Left renal cortex interstitium (tissue), 4 donors: ENCODE measurements at regions not wholly inside any gene's neighbourhood (a gene's known extent, or its start where the extent isn't known, plus 50 kb on each side); places are given as distances from the start of the nearest gene placed in this dataset.
A peak's percentile ranks its signal among the peaks of the same experiment; 100 is the strongest.

Experiments used
- DNase-seq, 4 donors: peaks; one replicate each; pipeline ENCODE4 v3.0.0-alpha.2; 2013; ENCODE audit warnings: low read depth in 4 of 4, low spot score in 2 of 4, missing footprints in 1 of 4

- no peak for DNase-seq
Observed at GRCh38 chr12:3336606-3337311, 154.2 kb upstream of the PRMT8 start.

GRCh38 chr12:3337944-3338343 is 153.1 kb upstream of the PRMT8 start:
- DNase-seq = no peak

GRCh38 chr12:3339221-3339620 is 151.8 kb upstream of the PRMT8 start:
- DNase-seq = no peak

GRCh38 chr12:3341594-3341993 is 149.4 kb upstream of the PRMT8 start:
- DNase-seq = no peak

- DNase-seq = peak in 2 of 4 donors; percentile 39 to 62
Observed at GRCh38 chr12:3342051-3342450, 149.0 kb upstream of the PRMT8 start.

- DNase-seq = no peak
Observed at GRCh38 chr12:3348055-3348454, 142.9 kb upstream of the PRMT8 start.

GRCh38 chr12:3350432-3350831 is 140.6 kb upstream of the PRMT8 start:
- no peak for DNase-seq

GRCh38 chr12:3351731-3352130 is 139.3 kb upstream of the PRMT8 start:
- DNase-seq = no peak

GRCh38 chr12:3352230-3352629 is 138.8 kb upstream of the PRMT8 start:
- DNase-seq = no peak

- DNase-seq = no peak
Observed at GRCh38 chr12:3353621-3354020, 137.4 kb upstream of the PRMT8 start.

GRCh38 chr12:3354586-3354985 is 136.4 kb upstream of the PRMT8 start:
- no peak for DNase-seq

- DNase-seq = no peak
Observed at GRCh38 chr12:3355378-3355900, 135.6 kb upstream of the PRMT8 start.

- no peak for DNase-seq
Observed at GRCh38 chr12:3357950-3358525, 133.0 kb upstream of the PRMT8 start.

- DNase-seq = no peak
Observed at GRCh38 chr12:3359478-3359877, 131.5 kb upstream of the PRMT8 start.

- DNase-seq = no peak
Observed at GRCh38 chr12:3361146-3361545, 129.9 kb upstream of the PRMT8 start.

- no peak for DNase-seq
Observed at GRCh38 chr12:3362737-3363136, 128.3 kb upstream of the PRMT8 start.

GRCh38 chr12:3363608-3364007 is 127.4 kb upstream of the PRMT8 start:
- no peak for DNase-seq

GRCh38 chr12:3364226-3364625 is 126.8 kb upstream of the PRMT8 start:
- DNase-seq = no peak

- no peak for DNase-seq
Observed at GRCh38 chr12:3364661-3365462, 126.1 kb upstream of the PRMT8 start.

GRCh38 chr12:3365463-3366411 is 125.3 kb upstream of the PRMT8 start:
- DNase-seq = no peak
